ENCODE measurements at regions not wholly inside any gene's neighbourhood (a gene's known extent, or its start where the extent isn't known, plus 50 kb on each side); places are given as distances from the start of the nearest gene placed in this dataset.

DNA sequence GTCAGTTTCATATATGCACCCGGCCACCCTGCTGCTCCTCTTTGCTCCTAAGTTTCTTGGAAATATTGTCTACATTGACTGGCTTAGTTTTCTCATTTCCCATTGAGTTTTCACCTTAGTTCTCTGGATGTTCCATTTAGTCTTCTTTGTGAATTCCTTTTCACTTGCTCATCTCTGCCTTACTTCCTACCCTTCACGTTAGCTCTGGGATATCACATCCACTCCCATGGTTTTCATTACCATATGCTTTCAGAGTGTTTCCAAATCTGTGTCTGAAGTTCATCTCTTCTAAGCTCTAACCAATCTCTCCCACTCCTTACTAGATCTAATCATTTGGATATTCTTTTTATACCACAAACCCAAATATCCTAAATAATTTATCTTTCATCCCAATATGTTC is 226.4 kb downstream of the FAM76B start:
- Histone ChIP-seq H2BK5ac (ENCODE audit: insufficient read length, low read length) (no peak overlapping the region), H2BK120ac (ENCODE audit: low read depth, low read length, poor library complexity, severe bottlenecking) (no peak overlapping the region), H2BK20ac (ENCODE audit: low read depth, low read length, poor library complexity, severe bottlenecking) (no peak overlapping the region), H3K23ac (ENCODE audit: insufficient read length, low read depth, low read length) (no peak overlapping the region), H2BK12ac (ENCODE audit: insufficient read length, low read depth, low read length) (no peak overlapping the region), H3K79me2 (ENCODE audit: insufficient read depth, low read length) (no peaks in the 10 kb centered on the region), H2AK5ac (ENCODE audit: insufficient read length, low read length) (no peak overlapping the region), H3K9me3 (ENCODE audit: control insufficient read depth, low read depth, low read length) (no peaks in the 10 kb centered on the region), H3K4me1 (ENCODE audit: insufficient read depth, low read length) (no peaks in the 10 kb centered on the region), H3K14ac (ENCODE audit: insufficient read depth, low read length) (no peak overlapping the region), H3K4ac (ENCODE audit: low read depth, low read length) (no peak overlapping the region), H3K4me2 (ENCODE audit: insufficient read depth, insufficient read length, low read length) (no peak overlapping the region), H2BK15ac (ENCODE audit: low read depth, low read length) (no peak overlapping the region), H3K9ac (ENCODE audit: extremely low read depth, insufficient read length, low read length) (no peak overlapping the region), H3K79me1 (ENCODE audit: insufficient read depth, low read depth, low read length, poor library complexity, severe bottlenecking) (no peaks in the 10 kb centered on the region), H3T11ph (ENCODE audit: low read length) (no peak overlapping the region), H3K27ac (ENCODE audit: insufficient read length, low read depth, low read length) (no peak overlapping the region), H4K20me1 (ENCODE audit: control insufficient read depth, insufficient read depth, insufficient read length) (no peaks in the 10 kb centered on the region), H2AFZ (ENCODE audit: low read length) (no peak overlapping the region), H3K27me3 (ENCODE audit: insufficient read depth, low read length) (no peaks in the 10 kb centered on the region), H3K23me2 (ENCODE audit: insufficient read length, low read depth, low read length, poor library complexity, severe bottlenecking) (no peaks in the 10 kb centered on the region), H4K8ac (replicated peaks; ENCODE audit: insufficient read length, low read depth, low read length) (no peak overlapping the region), H3K18ac (ENCODE audit: insufficient read length, low read depth, low read length) (no peak overlapping the region), H4K5ac (ENCODE audit: insufficient read length, low read depth, low read length) (no peak overlapping the region), H3K56ac (ENCODE audit: insufficient read length, low read depth, low read length) (no peak overlapping the region), H4K91ac (ENCODE audit: insufficient read length, low read depth, low read length) (no peak overlapping the region)
- TF ChIP-seq, protein P1, sequence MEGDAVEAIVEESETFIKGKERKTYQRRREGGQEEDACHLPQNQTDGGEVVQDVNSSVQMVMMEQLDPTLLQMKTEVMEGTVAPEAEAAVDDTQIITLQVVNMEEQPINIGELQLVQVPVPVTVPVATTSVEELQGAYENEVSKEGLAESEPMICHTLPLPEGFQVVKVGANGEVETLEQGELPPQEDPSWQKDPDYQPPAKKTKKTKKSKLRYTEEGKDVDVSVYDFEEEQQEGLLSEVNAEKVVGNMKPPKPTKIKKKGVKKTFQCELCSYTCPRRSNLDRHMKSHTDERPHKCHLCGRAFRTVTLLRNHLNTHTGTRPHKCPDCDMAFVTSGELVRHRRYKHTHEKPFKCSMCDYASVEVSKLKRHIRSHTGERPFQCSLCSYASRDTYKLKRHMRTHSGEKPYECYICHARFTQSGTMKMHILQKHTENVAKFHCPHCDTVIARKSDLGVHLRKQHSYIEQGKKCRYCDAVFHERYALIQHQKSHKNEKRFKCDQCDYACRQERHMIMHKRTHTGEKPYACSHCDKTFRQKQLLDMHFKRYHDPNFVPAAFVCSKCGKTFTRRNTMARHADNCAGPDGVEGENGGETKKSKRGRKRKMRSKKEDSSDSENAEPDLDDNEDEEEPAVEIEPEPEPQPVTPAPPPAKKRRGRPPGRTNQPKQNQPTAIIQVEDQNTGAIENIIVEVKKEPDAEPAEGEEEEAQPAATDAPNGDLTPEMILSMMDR (conservative IDR thresholded peaks at IDR 0.05): no peak
- DNase-seq: no peak
- no peaks in the 10 kb centered on the region; the same call in 1 of the 2 replicates for H3K27me3 Mint-ChIP-seq (ENCODE audit: low read depth)
- H3K4me3 Mint-ChIP-seq: no peak overlapping the region
- H3K4me1 Mint-ChIP-seq: peaks cover 11 to 12% of the 10 kb centered on the region in 2 experiments
- WGBS (ENCODE audit: extremely low coverage, insufficient read length, low lambda C conversion rate): no CpG with 5 or more reads among the region's 2 CpGs
- no peak overlapping the region for H3K27ac Mint-ChIP-seq
- peaks cover 0 to 3% (median 3%) of the 10 kb centered on the region in 3 experiments; a peak in 3 of 7 replicates for H3K36me3 Mint-ChIP-seq (ENCODE audit: insufficient read depth in 1 of 3, low read depth in 3 of 3)
- peaks cover under 1% of the 10 kb centered on the region in 2 experiments; a peak in 2 of 5 replicates for H3K9me3 Mint-ChIP-seq
